ENCODE measurements at regions not wholly inside any gene's neighbourhood (a gene's known extent, or its start where the extent isn't known, plus 50 kb on each side); places are given as distances from the start of the nearest gene placed in this dataset.

DNA sequence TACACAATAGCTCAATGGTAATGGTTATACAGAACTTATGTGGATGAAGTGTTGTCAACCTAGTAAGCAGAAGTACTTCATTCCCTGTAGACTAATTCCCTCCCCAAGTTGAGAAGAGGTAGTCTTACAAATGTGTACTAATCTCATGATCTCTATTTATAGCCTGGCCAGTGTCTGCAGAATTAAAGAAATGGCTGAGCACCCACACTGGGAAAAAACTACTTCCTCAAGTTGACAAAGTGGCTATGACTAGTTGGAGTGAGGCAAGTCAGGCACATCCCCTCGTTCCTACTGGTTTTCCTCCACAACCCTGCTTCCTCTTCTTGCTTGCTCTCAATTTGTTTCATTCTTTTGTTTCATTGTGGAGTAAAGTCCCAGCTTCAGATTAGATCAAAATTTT, 566.7 kb upstream of the ZNF717 start:
- Histone ChIP-seq H3K4me3 (ENCODE audit: low read depth in 2 of 2, low read length in 1 of 2) (no peak overlapping the region), H2AFZ (ENCODE audit: low read depth) (no peak overlapping the region), H3F3A (replicated peaks; ENCODE audit: insufficient read depth) (no peaks in the 10 kb centered on the region), H3K27ac (ENCODE audit: low read depth in 2 of 2, low read length in 1 of 2) (no peak overlapping the region), H3K4me1 (ENCODE audit: control insufficient read depth in 1 of 2, insufficient read depth in 2 of 2, low read depth in 1 of 2, low read length in 1 of 2) (peaks cover 0 to 2% of the 10 kb centered on the region in 2 experiments; a peak in 1 of 4 replicates), H3K36me3 (replicated peaks in 1 of 2; ENCODE audit: control insufficient read depth in 1 of 2, insufficient read depth in 2 of 2, low read length in 1 of 2) (no peaks in the 10 kb centered on the region), H3K9ac (no peak overlapping the region), H3K27me3 (ENCODE audit: insufficient read depth) (no peaks in the 10 kb centered on the region), H4K20me1 (ENCODE audit: insufficient read depth) (no peaks in the 10 kb centered on the region), H3K79me2 (ENCODE audit: insufficient read depth) (no peaks in the 10 kb centered on the region), H3K9me2 (no peaks in the 10 kb centered on the region), H3K4me2 (no peak overlapping the region), H3K9me3 (no peaks in the 10 kb centered on the region)
- DNase-seq = no peak
- TF ChIP-seq TCF12 (IDR thresholded peaks at IDR 0.05) (no peak), ELF1 (IDR thresholded peaks at IDR 0.05) (no peak), MXI1 (IDR thresholded peaks at IDR 0.05; ENCODE audit: low read depth, low read length) (no peak), EZH2phosphoT487 (IDR thresholded peaks at IDR 0.05; ENCODE audit: borderline replicate concordance, low read depth) (no peak), TEAD4 (IDR thresholded peaks at IDR 0.05; ENCODE audit: borderline replicate concordance, insufficient read depth) (no peak), FOSL2 (IDR thresholded peaks at IDR 0.05; ENCODE audit: borderline replicate concordance, low read depth) (no peak), MEF2A (IDR thresholded peaks at IDR 0.05; ENCODE audit: borderline replicate concordance, low read depth) (no peak)
- TF ChIP-seq, protein P1, sequence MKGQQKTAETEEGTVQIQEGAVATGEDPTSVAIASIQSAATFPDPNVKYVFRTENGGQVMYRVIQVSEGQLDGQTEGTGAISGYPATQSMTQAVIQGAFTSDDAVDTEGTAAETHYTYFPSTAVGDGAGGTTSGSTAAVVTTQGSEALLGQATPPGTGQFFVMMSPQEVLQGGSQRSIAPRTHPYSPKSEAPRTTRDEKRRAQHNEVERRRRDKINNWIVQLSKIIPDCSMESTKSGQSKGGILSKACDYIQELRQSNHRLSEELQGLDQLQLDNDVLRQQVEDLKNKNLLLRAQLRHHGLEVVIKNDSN (IDR thresholded peaks at IDR 0.05; ENCODE audit: borderline replicate concordance, low read depth) = no peak
- TF ChIP-seq, protein P2, sequence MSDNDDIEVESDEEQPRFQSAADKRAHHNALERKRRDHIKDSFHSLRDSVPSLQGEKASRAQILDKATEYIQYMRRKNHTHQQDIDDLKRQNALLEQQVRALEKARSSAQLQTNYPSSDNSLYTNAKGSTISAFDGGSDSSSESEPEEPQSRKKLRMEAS (IDR thresholded peaks at IDR 0.05; ENCODE audit: low read depth) = no peak
- 32% methylated on average over 1 of the region's 1 CpG for WGBS (ENCODE audit: low lambda C conversion rate)
- ChIA-PET POLR2A (no interaction called here), CTCF (no interaction called here)

DNA sequence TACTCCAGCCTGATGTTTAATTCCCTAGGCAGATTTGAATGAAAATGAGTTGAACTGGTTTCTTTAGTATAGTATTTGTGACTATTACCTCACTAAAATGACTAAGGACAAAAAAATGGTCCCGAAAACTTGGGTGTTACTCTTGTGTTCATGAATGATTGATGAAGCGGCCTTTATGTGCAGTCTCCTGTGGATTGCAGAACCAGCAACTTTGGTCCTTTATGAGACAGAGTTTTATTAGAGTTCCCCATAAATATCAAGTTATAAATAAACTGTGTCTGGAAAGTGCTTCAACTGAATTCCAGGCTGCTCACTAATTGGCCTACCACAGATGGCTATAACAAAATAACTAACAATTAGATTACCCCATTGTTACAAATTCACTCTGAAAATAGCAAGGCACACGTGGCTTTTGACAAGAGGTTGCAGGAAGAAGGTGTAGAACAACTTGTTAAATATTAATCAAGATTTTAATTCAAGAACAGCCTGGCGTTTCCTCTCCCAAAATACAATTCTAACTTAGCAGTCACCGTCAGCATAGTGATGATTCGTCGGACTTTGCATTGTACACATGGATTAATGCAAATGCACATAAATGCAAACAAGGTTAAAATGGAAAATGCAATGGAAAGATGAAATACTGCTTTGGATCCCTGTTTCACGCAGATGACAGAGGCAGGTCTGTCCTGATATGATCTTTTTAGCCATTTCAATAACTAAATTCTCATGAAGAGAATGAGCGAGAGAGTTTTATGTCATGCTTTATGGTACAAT, 567.3 kb upstream of the ZNF717 start:
- H4K20me1 ChIP-seq (ENCODE audit: insufficient read depth) = no peaks in the 10 kb centered on the region
- H3K9me2 ChIP-seq = no peaks in the 10 kb centered on the region
- H3K4me3 ChIP-seq (ENCODE audit: low read depth in 2 of 2, low read length in 1 of 2) = no peak overlapping the region
- ChIA-PET POLR2A (no interaction called here), CTCF (interaction anchor here (1.4 kb wide), 1 partner anchor 218 kb away, joined by 4 read pairs; no protein-coding TSS in a partner anchor)
- no peaks in the 10 kb centered on the region for H3K27me3 ChIP-seq (ENCODE audit: insufficient read depth)
- H3K4me2 ChIP-seq = no peak overlapping the region
- H3K9me3 ChIP-seq = no peaks in the 10 kb centered on the region
- no peak for DNase-seq
- no peak overlapping the region for H2AFZ ChIP-seq (ENCODE audit: low read depth)
- no peak overlapping the region for H3K9ac ChIP-seq
- 45% methylated on average over 9 of the region's 9 CpGs for WGBS (ENCODE audit: low lambda C conversion rate)
- no peaks in the 10 kb centered on the region for H3F3A ChIP-seq (replicated peaks; ENCODE audit: insufficient read depth)
- no peaks in the 10 kb centered on the region for H3K36me3 ChIP-seq (replicated peaks in 1 of 2; ENCODE audit: control insufficient read depth in 1 of 2, insufficient read depth in 2 of 2, low read length in 1 of 2)
- H3K4me1 ChIP-seq (ENCODE audit: control insufficient read depth in 1 of 2, insufficient read depth in 2 of 2, low read depth in 1 of 2, low read length in 1 of 2) = peaks cover 0 to 2% of the 10 kb centered on the region in 2 experiments; a peak in 1 of 4 replicates
- H3K27ac ChIP-seq (ENCODE audit: low read depth in 2 of 2, low read length in 1 of 2) = no peak overlapping the region
- H3K79me2 ChIP-seq (ENCODE audit: insufficient read depth) = no peaks in the 10 kb centered on the region
- TF ChIP-seq RXRA (IDR thresholded peaks at IDR 0.05; ENCODE audit: borderline replicate concordance, low read depth) (no peak), SIN3A (IDR thresholded peaks at IDR 0.05; ENCODE audit: borderline replicate concordance, low read depth, low read length) (no peak), SMC3 (IDR thresholded peaks at IDR 0.05; ENCODE audit: low read depth, low read length) (no peak), JUND (IDR thresholded peaks at IDR 0.05) (no peak), GABPA (IDR thresholded peaks at IDR 0.05; ENCODE audit: low read depth) (no peak), FOXJ3 (CRISPR knock-in tag; IDR thresholded peaks at IDR 0.05) (no peak), FOXM1 (IDR thresholded peaks at IDR 0.05; ENCODE audit: low read depth) (no peak), EZH2phosphoT487 (IDR thresholded peaks at IDR 0.05; ENCODE audit: borderline replicate concordance, low read depth) (no peak), NFIC (IDR thresholded peaks at IDR 0.05; ENCODE audit: borderline replicate concordance) (no peak), TEAD4 (IDR thresholded peaks at IDR 0.05; ENCODE audit: borderline replicate concordance, insufficient read depth) (no peak), CHD2 (IDR thresholded peaks at IDR 0.05; ENCODE audit: low read length, partially characterized antibody) (no peak), REST (IDR thresholded peaks at IDR 0.05; ENCODE audit: low read depth, low read length) (no peak)
- TF ChIP-seq, protein P2 (IDR thresholded peaks at IDR 0.05; ENCODE audit: low read depth) = no peak
- TF ChIP-seq, protein P1 (IDR thresholded peaks at IDR 0.05; ENCODE audit: borderline replicate concordance, low read depth) = no peak
